Astrocyte (in vitro differentiated cells and primary cell): ENCODE measurements at regions not wholly inside any gene's neighbourhood (a gene's known extent, or its start where the extent isn't known, plus 50 kb on each side); places are given as distances from the start of the nearest gene placed in this dataset.

Experiments used
- DNase-seq: peaks from one replicate; pipeline ENCODE4 v3.0.0-alpha.2; 2010; ENCODE audit warnings: low read depth
- FAIRE-seq: peaks from 2 replicates; lab custom pipeline; 2011; peaks lifted over from hg19 to GRCh38; lab: Jason Lieb, UNC
- H2AFZ ChIP-seq: 2 replicates; pipeline ENCODE4 v1.6.0; 2012; ENCODE audit warnings: low read depth, low read length, inconsistent platforms
- H3K27ac ChIP-seq: 2 replicates; pipeline ENCODE4 v1.5.1; 2011; ENCODE audit warnings: low read depth, low read length, inconsistent platforms
- H3K27me3 ChIP-seq: 2 replicates; pipeline ENCODE4 v1.6.0; 2011; ENCODE audit warnings: low read length, inconsistent platforms; ENCODE audit not compliant: insufficient read depth
- H3K36me3 ChIP-seq: 2 replicates; pipeline ENCODE4 v1.5.1; 2011; ENCODE audit warnings: low read length, inconsistent platforms; ENCODE audit not compliant: insufficient read depth
- H3K4me1 ChIP-seq: 2 replicates; pipeline ENCODE4 v1.5.1; 2011; ENCODE audit warnings: low read length, inconsistent platforms; ENCODE audit not compliant: insufficient read depth
- H3K4me2 ChIP-seq: 2 replicates; pipeline ENCODE4 v1.6.0; 2012; ENCODE audit warnings: low read length, inconsistent platforms
- H3K4me3 ChIP-seq: 2 replicates; pipeline ENCODE4 v1.5.1; 2011; ENCODE audit warnings: low read depth, mild to moderate bottlenecking, low read length, inconsistent platforms; ENCODE audit not compliant: insufficient read depth
- H3K79me2 ChIP-seq: 2 replicates; pipeline ENCODE4 v1.6.0; 2012; ENCODE audit warnings: mild to moderate bottlenecking, low read length, inconsistent platforms; ENCODE audit not compliant: insufficient read depth
- H3K9ac ChIP-seq: 2 replicates; pipeline ENCODE4 v1.6.0; 2012; ENCODE audit warnings: mild to moderate bottlenecking, low read length, inconsistent platforms
- H3K9me3 ChIP-seq: 2 replicates; pipeline ENCODE4 v1.5.1; 2012; ENCODE audit warnings: low read depth, mild to moderate bottlenecking, low read length, inconsistent platforms; ENCODE audit not compliant: insufficient read depth
- H4K20me1 ChIP-seq: 2 replicates; pipeline ENCODE4 v1.6.0; 2012; ENCODE audit warnings: low read length, inconsistent platforms; ENCODE audit not compliant: insufficient read depth
- H3K27ac Mint-ChIP-seq: one replicate; pipeline ENCODE4 v1.8.0; 2021; ENCODE audit warnings: mild to moderate bottlenecking, mixed read lengths; ENCODE audit not compliant: unreplicated experiment
- H3K27me3 Mint-ChIP-seq: one replicate; pipeline ENCODE4 v1.8.0; 2021; ENCODE audit warnings: low read depth, mixed read lengths; ENCODE audit not compliant: unreplicated experiment
- H3K36me3 Mint-ChIP-seq: one replicate; pipeline ENCODE4 v1.8.0; 2021; ENCODE audit warnings: low read depth, mixed read lengths; ENCODE audit not compliant: unreplicated experiment
- H3K4me1 Mint-ChIP-seq: one replicate; pipeline ENCODE4 v1.8.0; 2021; ENCODE audit warnings: low read depth, mixed read lengths; ENCODE audit not compliant: unreplicated experiment
- H3K4me3 Mint-ChIP-seq: one replicate; pipeline ENCODE4 v1.8.0; 2021; ENCODE audit warnings: mild to moderate bottlenecking, moderate library complexity, mixed read lengths; ENCODE audit not compliant: unreplicated experiment
- H3K9me3 Mint-ChIP-seq: one replicate; pipeline ENCODE4 v1.8.0; 2021; ENCODE audit warnings: mild to moderate bottlenecking, mixed read lengths; ENCODE audit not compliant: unreplicated experiment
- EZH2 ChIP-seq: IDR thresholded peaks from 2 replicates; pipeline ENCODE4 v1.6.1; 2012; ENCODE audit warnings: mild to moderate bottlenecking, low read length, inconsistent platforms; ENCODE audit not compliant: insufficient read depth
- TF ChIP-seq, protein P1 (sequence below): IDR thresholded peaks from 2 replicates; pipeline ENCODE4 v1.5.1; 2011; ENCODE audit warnings: low read depth, mild to moderate bottlenecking, inconsistent platforms, low read length, moderate library complexity; ENCODE audit not compliant: insufficient read depth

DNA sequence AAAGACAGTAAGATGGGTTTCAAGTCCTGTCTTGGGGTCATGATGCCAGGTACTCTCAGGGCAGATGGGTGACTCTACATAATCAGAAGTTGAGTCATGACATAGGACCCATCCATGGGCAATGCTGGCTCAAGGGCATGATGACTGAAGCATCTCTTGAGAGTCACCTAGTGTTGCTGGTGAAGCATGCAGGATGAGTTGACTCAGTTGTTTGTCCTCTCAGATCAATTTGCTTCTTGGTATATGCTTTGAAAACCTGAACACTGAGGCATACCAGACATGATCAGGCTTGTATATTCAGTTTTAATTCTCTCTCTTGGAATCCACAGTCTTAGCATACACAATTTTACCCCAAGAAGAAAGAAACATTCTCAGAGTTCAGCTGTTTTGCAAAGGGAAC lies 658.9 kb upstream of the NXPH2 start:
- H3K27me3 ChIP-seq, result no peaks in the 10 kb centered on the region
- H3K36me3 ChIP-seq, result no peaks in the 10 kb centered on the region
- DNase-seq (no peak), FAIRE-seq (no peak)
- peak overlapping the region; percentile 12 for H3K27ac Mint-ChIP-seq
- H3K79me2 ChIP-seq, result no peaks in the 10 kb centered on the region
- no peaks in the 10 kb centered on the region for H3K27me3 Mint-ChIP-seq
- no peak overlapping the region for H3K4me2 ChIP-seq
- H2AFZ ChIP-seq, result no peak overlapping the region
- H3K4me3 ChIP-seq, result no peak overlapping the region
- no peak overlapping the region for H3K27ac ChIP-seq
- no peaks in the 10 kb centered on the region for H3K4me1 ChIP-seq
- no peaks in the 10 kb centered on the region for H4K20me1 ChIP-seq
- H3K9me3 ChIP-seq, result no peaks in the 10 kb centered on the region
- no peaks in the 10 kb centered on the region for H3K4me1 Mint-ChIP-seq
- H3K9me3 Mint-ChIP-seq, result no peaks in the 10 kb centered on the region
- H3K36me3 Mint-ChIP-seq, result no peaks in the 10 kb centered on the region
- H3K9ac ChIP-seq, result no peak overlapping the region
- H3K4me3 Mint-ChIP-seq, result no peak overlapping the region
- no peak for TF ChIP-seq EZH2

DNA sequence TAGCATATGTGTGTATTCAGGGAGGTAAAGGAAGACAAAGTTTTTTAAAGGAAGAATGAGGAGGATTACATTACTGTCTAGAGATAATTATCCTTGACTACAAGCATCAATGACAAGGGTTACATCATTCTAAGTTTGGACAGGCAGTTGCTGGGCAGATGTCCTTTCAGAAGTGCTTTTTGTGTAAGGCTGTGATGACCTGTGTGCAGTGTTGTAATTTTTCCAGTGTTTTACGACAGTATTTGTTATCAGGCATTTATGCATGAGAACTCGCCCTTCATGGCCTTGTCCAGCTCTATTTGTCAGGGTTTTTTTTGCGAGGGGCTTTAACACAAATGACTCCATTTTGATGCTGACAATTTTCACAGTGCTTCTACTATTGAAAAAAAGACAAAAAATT lies 658.3 kb upstream of the NXPH2 start:
- no peaks in the 10 kb centered on the region for H3K36me3 ChIP-seq
- no peaks in the 10 kb centered on the region for H3K27me3 ChIP-seq
- no peak overlapping the region for H3K4me2 ChIP-seq
- no peaks in the 10 kb centered on the region for H3K9me3 ChIP-seq
- no peaks in the 10 kb centered on the region for H3K4me1 ChIP-seq
- Mint-ChIP-seq H3K9me3 (no peaks in the 10 kb centered on the region), H3K36me3 (no peaks in the 10 kb centered on the region), H3K27ac (no peak overlapping the region), H3K27me3 (no peaks in the 10 kb centered on the region), H3K4me3 (no peak overlapping the region), H3K4me1 (no peaks in the 10 kb centered on the region)
- DNase-seq (no peak), FAIRE-seq (no peak)
- no peak overlapping the region for H3K4me3 ChIP-seq
- no peak overlapping the region for H3K27ac ChIP-seq
- TF ChIP-seq, protein P1, sequence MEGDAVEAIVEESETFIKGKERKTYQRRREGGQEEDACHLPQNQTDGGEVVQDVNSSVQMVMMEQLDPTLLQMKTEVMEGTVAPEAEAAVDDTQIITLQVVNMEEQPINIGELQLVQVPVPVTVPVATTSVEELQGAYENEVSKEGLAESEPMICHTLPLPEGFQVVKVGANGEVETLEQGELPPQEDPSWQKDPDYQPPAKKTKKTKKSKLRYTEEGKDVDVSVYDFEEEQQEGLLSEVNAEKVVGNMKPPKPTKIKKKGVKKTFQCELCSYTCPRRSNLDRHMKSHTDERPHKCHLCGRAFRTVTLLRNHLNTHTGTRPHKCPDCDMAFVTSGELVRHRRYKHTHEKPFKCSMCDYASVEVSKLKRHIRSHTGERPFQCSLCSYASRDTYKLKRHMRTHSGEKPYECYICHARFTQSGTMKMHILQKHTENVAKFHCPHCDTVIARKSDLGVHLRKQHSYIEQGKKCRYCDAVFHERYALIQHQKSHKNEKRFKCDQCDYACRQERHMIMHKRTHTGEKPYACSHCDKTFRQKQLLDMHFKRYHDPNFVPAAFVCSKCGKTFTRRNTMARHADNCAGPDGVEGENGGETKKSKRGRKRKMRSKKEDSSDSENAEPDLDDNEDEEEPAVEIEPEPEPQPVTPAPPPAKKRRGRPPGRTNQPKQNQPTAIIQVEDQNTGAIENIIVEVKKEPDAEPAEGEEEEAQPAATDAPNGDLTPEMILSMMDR, result no peak
- TF ChIP-seq EZH2, result no peak
- H4K20me1 ChIP-seq, result no peaks in the 10 kb centered on the region
- no peaks in the 10 kb centered on the region for H3K79me2 ChIP-seq
- H3K9ac ChIP-seq, result no peak overlapping the region
- H2AFZ ChIP-seq, result no peak overlapping the region

DNA sequence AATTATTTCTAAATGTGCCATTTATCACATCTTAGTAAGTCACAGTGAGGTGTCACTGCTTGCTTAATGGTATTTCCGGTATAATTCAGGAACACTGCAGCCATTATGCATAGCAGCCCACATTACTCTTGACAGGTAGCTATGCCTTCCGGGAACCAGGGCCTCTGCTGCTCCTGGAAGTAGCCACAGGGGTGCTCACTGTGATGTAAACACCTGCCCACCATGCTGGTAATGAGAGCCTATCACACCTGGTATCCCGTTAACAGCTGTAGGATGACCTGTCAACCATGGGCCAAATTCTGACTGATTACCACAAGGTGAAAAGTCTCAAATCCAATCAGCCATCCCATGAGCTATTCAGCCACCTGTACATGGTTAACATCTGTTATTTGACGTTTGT lies 647.0 kb upstream of the NXPH2 start:
- Histone ChIP-seq H3K9ac (no peak overlapping the region), H3K4me2 (no peak overlapping the region), H3K27me3 (no peaks in the 10 kb centered on the region), H2AFZ (no peak overlapping the region), H3K4me1 (no peaks in the 10 kb centered on the region), H3K36me3 (no peaks in the 10 kb centered on the region), H4K20me1 (no peaks in the 10 kb centered on the region), H3K4me3 (no peak overlapping the region), H3K27ac (no peak overlapping the region), H3K9me3 (no peaks in the 10 kb centered on the region), H3K79me2 (no peaks in the 10 kb centered on the region)
- TF ChIP-seq EZH2, result no peak
- TF ChIP-seq, protein P1, result no peak
- DNase-seq, result no peak
- no peak for FAIRE-seq
- Mint-ChIP-seq H3K36me3 (no peaks in the 10 kb centered on the region), H3K9me3 (no peaks in the 10 kb centered on the region), H3K4me1 (no peaks in the 10 kb centered on the region), H3K4me3 (no peak overlapping the region), H3K27me3 (no peaks in the 10 kb centered on the region), H3K27ac (no peak overlapping the region)
